ENCODE measurements at regions not wholly inside any gene's neighbourhood (a gene's known extent, or its start where the extent isn't known, plus 50 kb on each side); places are given as distances from the start of the nearest gene placed in this dataset.
"Not testable (repeated sequence)": the region's sequence is repeated elsewhere in the genome, so short reads cannot be mapped to it uniquely, and the experiment has no call there.

- H3K27me3 Mint-ChIP-seq; CTCF ChIA-PET; H3K27ac Mint-ChIP-seq; intact Hi-C loops (cut with DNase I, micrococcal nuclease); H3K36me3 Mint-ChIP-seq (ENCODE audit: low read depth); H3K9me3 Mint-ChIP-seq (ENCODE audit: low read depth); ATAC-seq; H3K4me1 Mint-ChIP-seq; DNase-seq; H3K4me3 Mint-ChIP-seq; POLR2A ChIA-PET: not testable (repeated sequence)
Measured at GRCh38 chr13:37280231-37280630, 174.8 kb upstream of the CSNK1A1L start.

DNA sequence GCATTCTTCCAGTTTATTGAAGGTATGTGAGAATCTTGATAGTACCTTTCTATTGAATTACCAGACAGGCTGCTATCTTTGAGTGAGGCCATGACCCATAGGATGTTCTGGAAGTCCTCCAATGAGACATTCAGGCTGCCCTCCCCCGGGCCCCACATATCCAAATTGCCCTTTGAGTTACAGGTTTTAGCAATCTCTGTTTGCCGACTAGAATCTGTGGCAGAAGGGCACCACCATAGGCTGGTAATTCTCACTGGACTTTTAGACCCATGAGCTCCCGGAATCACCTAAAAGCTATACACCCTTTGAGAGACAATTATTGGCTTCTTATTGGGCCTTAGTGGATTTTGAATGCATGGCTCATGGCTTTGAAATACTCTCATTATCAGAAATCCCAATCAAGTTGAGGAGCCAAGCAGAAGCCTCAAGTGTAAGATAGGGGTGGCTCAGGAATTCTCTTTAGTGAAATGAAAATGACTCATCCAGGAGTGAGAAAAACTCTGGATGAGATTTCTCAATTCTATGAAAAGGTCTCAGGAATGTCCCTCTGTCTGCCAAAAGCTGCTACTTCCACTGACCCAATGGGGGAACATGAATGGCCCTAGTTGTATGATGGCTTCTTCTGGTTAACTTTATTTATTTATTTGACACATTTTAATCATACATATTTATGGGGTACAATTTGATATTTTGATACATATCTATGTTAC lies 172.1 kb upstream of the CSNK1A1L start:
- Mint-ChIP-seq H3K36me3 (ENCODE audit: low read depth) (no peaks in the 10 kb centered on the region), H3K27me3 (no peaks in the 10 kb centered on the region), H3K4me3 (no peak overlapping the region), H3K9me3 (ENCODE audit: low read depth) (peaks cover 5% of the 10 kb centered on the region), H3K4me1 (no peaks in the 10 kb centered on the region), H3K27ac (no peak overlapping the region)
- ATAC-seq (no peak), DNase-seq (no peak)
- intact Hi-C loops (cut with DNase I, micrococcal nuclease) = no loop called here
- ChIA-PET CTCF (no interaction called here), POLR2A (no interaction called here)

DNA sequence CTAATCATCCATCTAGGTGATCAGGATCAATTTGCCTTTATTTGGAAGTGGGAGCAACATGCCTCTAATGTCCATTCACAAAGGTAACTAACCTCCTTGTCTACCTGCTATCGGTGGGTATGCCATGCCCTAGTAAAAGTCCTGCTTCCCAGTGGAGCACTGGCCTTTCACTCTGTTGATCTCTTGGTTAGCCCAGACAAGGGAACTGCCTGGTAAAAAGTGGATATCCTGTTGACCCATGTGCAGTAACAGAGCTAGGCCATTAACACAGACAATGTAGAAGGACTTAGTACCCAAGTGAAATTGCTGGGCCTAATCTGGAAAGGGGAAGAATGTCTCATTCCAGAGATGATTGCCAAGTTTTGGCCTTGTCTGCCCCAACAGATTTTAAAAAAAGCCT lies 171.5 kb upstream of the CSNK1A1L start:
- POLR2A ChIA-PET = no interaction called here
- Mint-ChIP-seq H3K27me3 (no peaks in the 10 kb centered on the region), H3K36me3 (ENCODE audit: low read depth) (no peaks in the 10 kb centered on the region), H3K4me1 (no peaks in the 10 kb centered on the region), H3K4me3 (no peak overlapping the region), H3K9me3 (ENCODE audit: low read depth) (peaks cover 5% of the 10 kb centered on the region), H3K27ac (no peak overlapping the region)
- no peak for ATAC-seq
- intact Hi-C loops (cut with DNase I, micrococcal nuclease) = no loop called here
- no peak for DNase-seq
- CTCF ChIA-PET = no interaction called here

GRCh38 chr13:37274569-37275497 lies 169.4 kb upstream of the CSNK1A1L start:
- H3K27me3 Mint-ChIP-seq = no peaks in the 10 kb centered on the region
- H3K9me3 Mint-ChIP-seq (ENCODE audit: low read depth) = peaks cover 5% of the 10 kb centered on the region
- H3K36me3 Mint-ChIP-seq (ENCODE audit: low read depth) = no peaks in the 10 kb centered on the region
- no peak overlapping the region for H3K4me3 Mint-ChIP-seq
- ChIA-PET CTCF (no interaction called here), POLR2A (no interaction called here)
- ATAC-seq (no peak), DNase-seq (no peak)
- no peak overlapping the region for H3K27ac Mint-ChIP-seq
- no peaks in the 10 kb centered on the region for H3K4me1 Mint-ChIP-seq
- intact Hi-C loops (cut with DNase I, micrococcal nuclease) = no loop called here

DNA sequence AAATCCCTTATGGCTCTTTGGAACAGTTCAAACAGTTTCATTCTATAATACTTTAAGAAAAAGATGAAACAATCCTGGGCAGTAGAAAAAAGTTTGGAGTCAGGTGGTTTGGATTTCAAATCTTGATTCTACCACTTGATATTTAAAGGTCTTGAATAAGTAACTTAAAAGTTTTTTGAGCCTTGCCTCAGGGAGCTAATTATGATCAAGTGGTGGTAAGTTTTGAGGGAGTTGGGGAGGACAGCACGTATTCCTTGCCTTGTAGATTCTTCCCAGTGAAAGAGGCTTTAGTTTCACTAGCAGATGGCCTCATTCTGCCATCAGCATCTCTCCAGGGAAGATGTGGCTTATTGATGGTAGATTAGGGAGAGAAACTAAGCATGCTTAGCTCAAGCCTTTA lies 168.4 kb upstream of the CSNK1A1L start:
- Mint-ChIP-seq H3K36me3 (ENCODE audit: low read depth) (no peaks in the 10 kb centered on the region), H3K4me1 (no peaks in the 10 kb centered on the region), H3K27ac (no peak overlapping the region), H3K27me3 (no peaks in the 10 kb centered on the region), H3K4me3 (no peak overlapping the region), H3K9me3 (ENCODE audit: low read depth) (peaks cover 5% of the 10 kb centered on the region)
- CTCF ChIA-PET = no interaction called here
- no peak for DNase-seq
- POLR2A ChIA-PET = no interaction called here
- intact Hi-C loops (cut with DNase I, micrococcal nuclease) = no loop called here
- ATAC-seq = no peak

DNA sequence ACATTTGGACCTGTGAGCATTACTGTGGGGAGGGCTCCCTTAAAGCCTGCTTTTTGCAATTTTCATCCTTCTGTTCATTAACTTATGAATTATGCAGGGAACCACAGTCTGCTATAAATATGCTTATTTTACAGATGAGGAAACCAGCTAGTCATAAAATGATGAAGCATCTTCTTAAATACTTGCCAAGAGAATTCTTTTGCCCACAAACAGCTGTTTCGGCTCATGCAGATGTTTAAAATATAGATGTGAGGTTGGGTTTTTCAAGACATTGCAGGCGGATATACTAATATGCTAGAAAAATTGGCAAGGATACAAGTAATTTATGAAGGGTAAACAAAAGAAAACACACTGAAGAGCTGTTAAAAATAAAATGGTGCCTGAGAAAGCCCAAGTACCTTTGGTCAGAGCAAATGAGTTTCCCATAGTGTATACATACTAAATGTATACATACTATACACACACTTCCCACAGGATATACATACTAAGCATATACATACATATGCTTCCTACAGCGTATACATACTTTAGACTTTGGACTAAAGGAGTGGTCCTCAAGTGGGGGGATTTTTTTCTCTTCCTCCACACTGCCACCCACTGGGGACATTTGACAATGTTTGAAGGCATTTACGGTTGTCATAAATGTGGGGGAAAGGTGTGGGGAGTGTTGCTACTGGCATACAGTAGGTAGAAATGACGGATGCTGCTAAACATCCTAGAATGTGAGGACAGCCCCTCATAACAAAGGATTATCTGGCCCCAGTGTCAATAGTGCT lies 164.9 kb upstream of the CSNK1A1L start:
- ATAC-seq = no peak
- no peaks in the 10 kb centered on the region for H3K27me3 Mint-ChIP-seq
- no peak overlapping the region for H3K4me3 Mint-ChIP-seq
- ChIA-PET POLR2A (no interaction called here), CTCF (interaction anchor here (0.6 kb wide), 1 partner anchor 154 kb away, joined by 3 read pairs; no protein-coding TSS in a partner anchor)
- H3K9me3 Mint-ChIP-seq (ENCODE audit: low read depth) = peaks cover 2% of the 10 kb centered on the region
- DNase-seq = no peak
- no peaks in the 10 kb centered on the region for H3K36me3 Mint-ChIP-seq (ENCODE audit: low read depth)
- intact Hi-C loops (cut with DNase I, micrococcal nuclease) = no loop called here
- no peak overlapping the region for H3K27ac Mint-ChIP-seq
- no peaks in the 10 kb centered on the region for H3K4me1 Mint-ChIP-seq

DNA sequence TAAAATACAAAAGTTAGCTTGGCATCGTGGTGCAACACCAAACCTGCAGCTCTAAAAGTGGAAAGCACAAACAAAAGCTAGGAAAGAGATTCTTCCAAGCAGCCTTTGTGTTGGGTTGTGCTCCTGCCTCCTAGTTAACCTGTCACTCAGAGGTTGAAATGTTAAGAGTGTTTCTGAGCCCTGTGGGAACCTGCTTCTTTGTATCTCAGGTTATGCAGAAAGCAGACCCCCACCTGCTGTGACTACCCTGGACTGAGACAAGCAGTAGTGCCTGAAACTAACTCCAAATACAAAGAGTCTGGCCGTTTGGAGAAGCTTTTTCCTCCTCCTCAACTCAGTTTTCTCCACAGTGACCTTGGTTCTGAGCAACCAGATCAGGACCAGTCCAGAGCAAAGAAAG lies 158.4 kb upstream of the CSNK1A1L start:
- CTCF ChIA-PET = no interaction called here
- Mint-ChIP-seq H3K4me3 (no peak overlapping the region), H3K36me3 (ENCODE audit: low read depth) (no peaks in the 10 kb centered on the region), H3K27ac (no peak overlapping the region), H3K9me3 (ENCODE audit: low read depth) (peaks cover 15% of the 10 kb centered on the region), H3K27me3 (no peaks in the 10 kb centered on the region), H3K4me1 (no peaks in the 10 kb centered on the region)
- no peak for DNase-seq
- intact Hi-C loops (cut with DNase I, micrococcal nuclease) = no loop called here
- ATAC-seq = no peak
- POLR2A ChIA-PET = no interaction called here

GRCh38 chr13:37257706-37258105 lies 152.2 kb upstream of the CSNK1A1L start:
- no peak overlapping the region for H3K4me3 Mint-ChIP-seq
- DNase-seq (no peak), ATAC-seq (no peak)
- no peaks in the 10 kb centered on the region for H3K27me3 Mint-ChIP-seq
- peaks cover 15% of the 10 kb centered on the region for H3K9me3 Mint-ChIP-seq (ENCODE audit: low read depth)
- H3K4me1 Mint-ChIP-seq = no peaks in the 10 kb centered on the region
- ChIA-PET CTCF (no interaction called here), POLR2A (no interaction called here)
- intact Hi-C loops (cut with DNase I, micrococcal nuclease) = no loop called here
- H3K27ac Mint-ChIP-seq = no peak overlapping the region
- H3K36me3 Mint-ChIP-seq (ENCODE audit: low read depth) = no peaks in the 10 kb centered on the region

GRCh38 chr13:37257051-37257450 lies 151.6 kb upstream of the CSNK1A1L start:
- Mint-ChIP-seq H3K27ac (no peak overlapping the region), H3K27me3 (no peaks in the 10 kb centered on the region), H3K9me3 (ENCODE audit: low read depth) (peaks cover 15% of the 10 kb centered on the region), H3K4me1 (no peaks in the 10 kb centered on the region), H3K4me3 (no peak overlapping the region), H3K36me3 (ENCODE audit: low read depth) (no peaks in the 10 kb centered on the region)
- ChIA-PET CTCF (no interaction called here), POLR2A (no interaction called here)
- DNase-seq (no peak), ATAC-seq (no peak)
- intact Hi-C loops (cut with DNase I, micrococcal nuclease) = no loop called here

DNA sequence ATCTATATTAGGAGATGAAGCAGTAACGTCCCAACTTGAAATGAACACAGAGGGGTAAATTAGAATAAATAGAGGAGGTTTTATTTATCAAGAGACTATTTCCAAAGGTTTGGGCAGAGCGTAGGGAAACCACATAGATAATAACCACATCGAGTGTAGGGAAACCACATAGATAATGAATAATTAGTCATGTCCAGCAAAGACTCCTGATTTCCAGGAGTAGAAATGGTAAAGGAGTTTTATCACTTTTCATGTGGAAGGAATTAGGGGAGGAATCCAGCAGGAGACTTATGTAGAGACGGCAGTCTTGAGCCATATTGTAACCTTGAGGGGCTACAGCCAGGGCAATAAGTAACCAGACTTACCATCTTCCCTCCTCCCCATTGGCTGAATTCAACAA lies 136.3 kb upstream of the CSNK1A1L start:
- DNase-seq = no peak
- no peaks in the 10 kb centered on the region for H3K36me3 Mint-ChIP-seq (ENCODE audit: low read depth)
- H3K27me3 Mint-ChIP-seq = no peaks in the 10 kb centered on the region
- H3K27ac Mint-ChIP-seq = no peak overlapping the region
- no peaks in the 10 kb centered on the region for H3K4me1 Mint-ChIP-seq
- ATAC-seq = no peak
- no peak overlapping the region for H3K4me3 Mint-ChIP-seq
- peaks cover 4% of the 10 kb centered on the region for H3K9me3 Mint-ChIP-seq (ENCODE audit: low read depth)
- POLR2A ChIA-PET = no interaction called here
- intact Hi-C loops (cut with DNase I, micrococcal nuclease) = no loop called here
- CTCF ChIA-PET = no interaction called here

- no peak for DNase-seq
- H3K36me3 Mint-ChIP-seq (ENCODE audit: low read depth) = no peaks in the 10 kb centered on the region
- H3K9me3 Mint-ChIP-seq (ENCODE audit: low read depth) = peaks cover 18% of the 10 kb centered on the region
- POLR2A ChIA-PET = no interaction called here
- CTCF ChIA-PET = no interaction called here
- no peak overlapping the region for H3K4me3 Mint-ChIP-seq
- no peaks in the 10 kb centered on the region for H3K27me3 Mint-ChIP-seq
- ATAC-seq = no peak
- H3K4me1 Mint-ChIP-seq = no peaks in the 10 kb centered on the region
- intact Hi-C loops (cut with DNase I, micrococcal nuclease) = no loop called here
- no peak overlapping the region for H3K27ac Mint-ChIP-seq
Measured at GRCh38 chr13:37230346-37230745, 124.9 kb upstream of the CSNK1A1L start.

DNA sequence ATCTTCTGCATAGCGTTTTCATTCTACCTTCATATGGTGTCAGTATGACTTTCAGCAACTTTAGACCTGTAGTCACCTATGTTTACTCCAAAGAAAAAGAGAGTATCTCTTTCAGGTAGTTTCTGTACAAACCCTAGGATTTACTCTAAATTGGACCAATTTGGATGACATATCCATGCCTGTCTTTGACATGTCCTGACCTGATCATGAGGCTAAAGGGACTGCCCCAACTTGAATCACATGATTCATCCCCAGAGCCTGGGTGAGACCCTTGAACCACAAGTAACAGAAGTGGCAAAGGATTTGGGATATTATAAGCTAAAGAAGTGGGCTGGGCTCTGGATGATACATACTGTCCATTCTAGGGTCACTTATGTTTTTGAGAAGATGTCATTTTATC lies 124.5 kb upstream of the CSNK1A1L start:
- CTCF ChIA-PET = no interaction called here
- H3K4me3 Mint-ChIP-seq = no peak overlapping the region
- no peaks in the 10 kb centered on the region for H3K36me3 Mint-ChIP-seq (ENCODE audit: low read depth)

More for the DNA sequence above, 124.5 kb upstream of the CSNK1A1L start:
- DNase-seq = no peak
- Mint-ChIP-seq H3K27ac (no peak overlapping the region), H3K27me3 (no peaks in the 10 kb centered on the region), H3K9me3 (ENCODE audit: low read depth) (peaks cover 18% of the 10 kb centered on the region), H3K4me1 (no peaks in the 10 kb centered on the region)
- ATAC-seq = no peak
- POLR2A ChIA-PET = no interaction called here
- intact Hi-C loops (cut with DNase I, micrococcal nuclease) = no loop called here
